SW480 (cell line): ENCODE measurements at regions not wholly inside any gene's neighbourhood (a gene's known extent, or its start where the extent isn't known, plus 50 kb on each side); places are given as distances from the start of the nearest gene placed in this dataset.
"Not testable (repeated sequence)": the region's sequence is repeated elsewhere in the genome, so short reads cannot be mapped to it uniquely, and the experiment has no call there.

Experiments
- DNase-seq: peaks from one replicate; pipeline ENCODE4 v3.0.0-alpha.2; 2016; ENCODE audit warnings: low spot score

DNA sequence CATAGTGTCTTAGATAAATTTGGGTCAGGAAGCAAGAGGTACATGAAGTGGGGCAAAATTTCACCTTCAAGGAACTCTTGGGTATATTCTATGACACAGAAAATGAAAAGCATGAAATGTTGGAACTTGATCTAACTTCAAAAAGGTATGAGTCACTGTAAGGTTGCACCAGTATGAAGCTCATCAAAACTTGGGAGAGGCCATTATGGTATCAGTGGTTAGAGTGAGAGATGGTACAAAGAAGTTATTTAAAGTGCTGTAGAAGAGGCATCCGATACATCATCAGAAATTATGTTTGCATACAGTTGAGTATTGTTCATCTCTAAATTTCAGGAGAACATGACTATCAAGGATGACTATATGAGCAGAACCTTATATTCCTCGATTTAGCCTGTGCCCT is 302.9 kb upstream of the SUCLG2 start:
- peak; percentile 1 for DNase-seq

- no peak for DNase-seq
These were observed 293.5 kb upstream of the SUCLG2 start for GRCh38 chr3:67947808-67948508.

DNA sequence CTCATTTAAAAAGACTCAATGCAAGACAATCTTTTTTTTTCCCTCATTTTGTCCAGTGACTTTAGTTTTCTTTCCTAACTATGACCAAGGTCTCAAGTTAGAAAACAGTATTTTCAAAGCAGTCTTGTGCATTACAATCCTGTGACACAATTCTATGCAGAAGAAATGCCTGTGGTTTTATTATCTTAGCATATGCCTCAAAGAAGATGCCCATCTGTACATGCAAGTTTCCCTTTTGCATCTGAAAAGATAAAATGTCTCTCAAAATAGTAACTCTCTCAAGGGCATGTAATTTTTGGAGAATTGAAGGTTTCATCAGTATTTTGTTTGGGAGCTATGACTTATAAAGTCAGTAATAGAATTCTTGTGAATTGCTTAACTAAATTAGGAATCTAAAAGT is 292.0 kb upstream of the SUCLG2 start:
- DNase-seq: no peak

DNA sequence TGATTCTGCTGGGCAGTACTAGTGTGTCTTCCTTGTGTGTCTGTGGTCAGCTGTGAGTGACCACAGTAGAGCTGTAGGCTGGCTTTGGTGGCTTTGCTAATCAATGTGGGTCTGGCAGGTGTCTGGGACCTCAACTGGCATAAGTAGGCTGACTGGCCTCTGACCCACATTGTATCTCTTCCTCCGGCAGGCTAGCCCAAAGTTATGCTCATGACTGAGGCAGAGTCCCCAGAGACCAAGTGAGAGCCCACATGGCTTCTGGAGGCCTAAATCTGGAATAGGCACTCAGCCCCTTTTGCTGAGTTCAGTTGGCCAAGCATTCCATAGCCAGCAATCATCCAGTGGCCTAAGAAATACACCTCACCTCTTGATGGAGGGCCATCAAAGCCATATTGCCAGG is 289.1 kb upstream of the SUCLG2 start:
- no peak for DNase-seq

DNA sequence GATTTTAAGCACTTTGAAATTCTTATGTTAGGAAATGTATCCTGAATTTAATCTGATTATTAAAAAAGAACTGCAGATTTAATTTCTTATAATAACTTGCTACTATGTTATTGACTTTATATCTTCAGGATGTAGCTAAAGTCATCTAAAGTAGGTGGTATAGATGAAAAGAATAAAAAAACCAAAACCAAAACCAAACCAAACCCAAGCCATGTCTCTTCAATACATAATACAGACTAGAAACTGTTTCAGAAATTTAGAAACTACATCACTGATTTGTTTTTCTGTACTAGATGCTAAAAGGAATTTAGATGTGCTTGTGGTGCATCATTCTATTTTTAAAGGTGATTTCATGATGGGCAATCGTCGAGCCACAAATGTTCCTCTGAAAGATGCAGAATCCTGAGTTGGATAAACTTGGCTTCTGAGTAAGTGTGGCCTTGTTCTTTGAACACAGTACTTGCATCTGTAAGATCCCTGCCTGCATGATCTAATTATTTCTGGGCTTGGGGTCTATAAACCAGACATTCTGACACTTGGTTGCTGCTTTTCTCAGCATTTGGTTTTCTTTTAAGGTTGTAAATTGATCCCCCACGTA is 287.1 kb upstream of the SUCLG2 start:
- DNase-seq: no peak

GRCh38 chr3:67940210-67940952 is 286.0 kb upstream of the SUCLG2 start:
- DNase-seq: no peak

DNA sequence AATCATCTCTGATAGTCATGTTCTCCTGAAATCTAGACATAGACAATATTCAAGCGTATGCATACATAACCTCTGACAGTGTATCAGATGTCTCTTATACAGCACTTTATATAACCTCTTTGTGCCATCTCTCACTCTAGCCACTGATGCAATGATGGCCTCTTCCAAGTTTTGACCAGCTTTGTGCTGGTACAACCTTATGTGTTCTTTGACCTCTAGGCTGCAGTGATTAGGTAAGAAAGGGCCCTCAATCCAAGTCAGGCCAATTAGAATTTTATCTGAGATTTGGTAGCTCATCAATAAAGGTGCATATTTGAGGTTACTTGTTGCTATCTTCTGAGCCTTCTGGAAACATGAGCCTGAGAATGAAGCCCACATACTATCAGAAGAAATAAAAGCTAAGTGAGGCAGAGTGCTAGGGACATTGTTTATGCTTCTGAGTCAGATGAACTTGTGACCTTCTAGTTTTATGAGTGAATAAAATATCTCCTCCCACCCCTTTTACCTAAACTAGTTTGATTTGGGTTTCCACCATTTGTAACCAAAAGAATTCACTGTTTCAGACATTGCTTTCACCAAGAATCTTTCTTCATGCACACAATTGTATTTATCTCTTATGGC is 283.2 kb upstream of the SUCLG2 start:
- no peak for DNase-seq

DNA sequence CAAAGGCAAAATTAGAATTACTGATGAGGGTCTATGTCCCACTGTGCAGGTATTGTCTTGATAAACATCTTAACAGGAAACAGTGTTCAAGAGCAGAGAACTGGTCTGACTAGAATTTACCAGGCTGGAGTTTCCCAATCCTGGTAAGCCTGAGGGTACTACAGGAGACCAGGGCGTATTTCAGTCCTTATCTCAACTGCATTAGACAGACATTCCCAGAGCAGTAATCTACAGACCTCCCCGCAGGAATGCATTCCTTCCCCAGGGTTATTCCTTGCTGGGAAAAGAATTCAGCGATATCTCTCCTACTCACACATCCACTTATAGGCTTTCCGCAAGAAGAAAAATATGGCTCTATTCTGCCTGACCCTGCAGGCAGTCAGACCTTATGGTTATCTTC is 276.0 kb upstream of the SUCLG2 start:
- not testable (repeated sequence) for DNase-seq

GRCh38 chr3:67923796-67924195 is 269.4 kb upstream of the SUCLG2 start:
- DNase-seq: no peak

- DNase-seq: no peak
These were observed 266.6 kb upstream of the SUCLG2 start for GRCh38 chr3:67920969-67921368.

GRCh38 chr3:67920311-67920710 is 265.9 kb upstream of the SUCLG2 start:
- DNase-seq: no peak

GRCh38 chr3:67916353-67916752 is 261.9 kb upstream of the SUCLG2 start:
- DNase-seq: no peak

DNA sequence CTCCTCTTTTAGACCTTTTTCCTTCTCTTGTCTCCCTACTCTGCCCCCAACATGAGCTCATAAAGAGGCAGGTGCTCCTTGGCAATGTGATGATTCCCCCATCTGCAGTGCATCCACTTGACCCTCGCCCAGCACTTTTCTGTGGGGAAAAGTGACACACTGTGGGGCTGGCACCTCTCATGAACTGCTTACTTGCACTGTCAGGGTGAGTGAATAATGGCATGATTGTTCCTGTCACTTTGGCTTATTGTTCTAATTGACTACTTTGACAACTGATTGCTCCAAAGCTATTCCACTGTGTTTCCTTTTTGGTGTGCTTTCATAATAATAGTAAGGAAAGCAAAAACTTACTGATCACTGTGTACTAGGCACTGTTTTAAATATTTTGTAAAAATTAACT is 253.3 kb upstream of the SUCLG2 start:
- no peak for DNase-seq

- DNase-seq: no peak
These were observed 251.8 kb upstream of the SUCLG2 start for GRCh38 chr3:67906261-67906660.

DNA sequence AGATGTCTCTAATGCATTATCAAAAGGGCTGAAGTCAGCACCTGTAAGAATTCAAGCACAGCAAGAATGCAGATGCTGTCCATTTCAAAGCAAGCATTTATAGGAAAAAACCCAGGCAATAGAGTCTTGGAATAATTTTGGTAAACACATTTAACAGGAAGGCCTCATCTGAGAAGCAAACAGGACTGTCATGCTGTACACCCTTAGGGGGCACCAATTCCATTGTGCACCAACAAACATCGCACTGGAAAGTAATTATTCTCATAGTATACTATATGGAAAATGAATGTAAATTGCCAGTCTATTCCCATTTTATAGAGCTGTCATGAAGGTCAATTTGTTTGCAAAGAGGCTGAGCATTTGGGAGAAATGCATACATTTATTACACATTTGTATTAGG is 247.3 kb upstream of the SUCLG2 start:
- no peak for DNase-seq

GRCh38 chr3:67898916-67899315 is 244.5 kb upstream of the SUCLG2 start:
- no peak for DNase-seq

GRCh38 chr3:67897351-67898336 is 243.2 kb upstream of the SUCLG2 start:
- DNase-seq: no peak

GRCh38 chr3:67896130-67896529 is 241.7 kb upstream of the SUCLG2 start:
- no peak for DNase-seq

DNA sequence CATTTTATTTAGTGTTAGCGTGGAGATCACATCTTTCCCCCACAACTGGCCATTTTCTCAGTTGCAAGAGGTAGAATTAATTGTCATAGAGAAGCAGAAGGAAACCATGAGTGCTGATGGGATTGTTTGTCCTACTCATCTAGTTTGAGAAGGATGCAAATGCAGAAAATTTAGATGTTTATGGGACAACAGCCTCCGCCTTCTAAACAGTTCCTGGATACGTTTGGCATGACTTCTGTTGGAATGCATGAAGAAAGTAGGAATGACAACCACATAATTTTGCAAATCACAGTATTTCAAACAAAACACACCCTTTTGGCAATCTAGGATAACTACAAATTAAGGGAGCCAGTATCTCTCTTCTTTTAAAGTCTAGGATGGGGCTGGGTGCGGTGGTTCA is 240.1 kb upstream of the SUCLG2 start:
- no peak for DNase-seq

DNA sequence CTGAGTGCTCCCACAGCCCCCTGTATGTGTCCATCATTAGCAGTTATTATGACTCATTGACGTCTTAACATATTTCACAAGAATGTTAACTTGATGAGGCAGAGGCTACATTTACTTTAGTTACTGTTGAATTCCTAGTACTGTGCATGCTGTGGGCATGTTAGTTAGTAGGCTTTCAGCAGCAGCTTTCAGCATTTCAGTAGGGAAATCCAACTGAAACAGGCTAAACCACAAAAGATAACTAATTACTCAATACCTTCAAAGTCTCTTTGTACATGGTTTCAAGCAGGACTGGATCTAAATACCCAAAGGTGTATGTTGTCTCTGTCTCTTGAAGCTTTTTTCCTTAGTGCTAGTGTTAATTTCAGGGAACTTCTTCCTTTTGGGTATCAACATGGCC is 229.9 kb upstream of the SUCLG2 start:
- DNase-seq: no peak

DNA sequence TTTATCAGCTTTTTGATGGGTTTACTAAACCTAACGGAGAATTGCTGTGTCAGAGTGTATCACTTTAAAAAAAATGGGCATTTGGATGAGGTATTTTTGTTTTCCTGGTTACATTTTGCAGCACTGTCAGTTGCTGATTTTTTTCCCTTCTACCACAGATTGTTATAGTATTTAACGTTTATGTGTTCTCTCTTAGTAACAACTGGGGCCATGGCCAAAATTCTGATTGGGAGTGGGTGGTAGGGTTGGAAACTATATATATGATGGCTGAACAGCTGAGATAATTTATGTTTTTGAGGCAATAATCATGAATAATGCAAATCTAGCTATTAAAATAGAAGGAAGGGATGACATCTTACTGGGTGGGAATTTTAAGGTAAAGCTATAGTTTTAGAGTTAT is 229.4 kb upstream of the SUCLG2 start:
- DNase-seq: no peak

DNA sequence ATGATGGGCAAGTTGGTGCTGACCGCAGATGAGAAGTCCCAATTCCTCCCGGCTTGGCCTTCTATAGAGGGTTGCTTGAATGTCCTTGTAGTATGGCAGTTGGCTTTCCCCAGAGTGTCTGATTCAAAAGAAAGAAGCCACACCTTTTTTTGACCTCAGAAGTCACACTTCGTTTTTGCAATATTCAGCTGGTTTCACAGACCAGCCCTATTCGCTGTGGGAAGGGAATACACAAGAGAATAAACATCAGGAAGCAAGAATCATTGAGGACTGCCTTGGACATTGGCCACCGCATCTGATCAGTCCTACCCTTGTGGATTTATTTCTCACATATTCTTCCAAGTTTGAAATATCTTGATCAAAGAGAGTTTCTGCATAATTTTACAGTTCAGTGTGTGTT is 228.6 kb upstream of the SUCLG2 start:
- DNase-seq: no peak
